Endothelial cell of umbilical vein (primary cell): ENCODE measurements at regions not wholly inside any gene's neighbourhood (a gene's known extent, or its start where the extent isn't known, plus 50 kb on each side); places are given as distances from the start of the nearest gene placed in this dataset.
"Not testable (repeated sequence)": the region's sequence is repeated elsewhere in the genome, so short reads cannot be mapped to it uniquely, and the experiment has no call there.

ENCODE experiments used
- CTCF ChIP-seq, 2 donors: IDR thresholded peaks; 1 replicate in 1 of 2; 2 replicates in 1 of 2; pipeline ENCODE4 v1.5.1; 2011; ENCODE audit warnings: low read length in 2 of 2, mild to moderate bottlenecking in 2 of 2, moderate library complexity in 2 of 2, control low read depth in 1 of 2, inconsistent platforms in 1 of 2, low read depth in 1 of 2; ENCODE audit not compliant: insufficient read depth in 1 of 2; ENCODE audit errors: extremely low read depth in 1 of 2
- EZH2 ChIP-seq: IDR thresholded peaks from 2 replicates; pipeline ENCODE4 v1.6.1; 2012; ENCODE audit warnings: borderline replicate concordance, low read depth, mild to moderate bottlenecking, moderate library complexity, low read length, inconsistent platforms; ENCODE audit not compliant: severe bottlenecking
- FOS ChIP-seq: IDR thresholded peaks from 2 replicates; pipeline ENCODE4 v1.6.1; 2011; ENCODE audit warnings: mild to moderate bottlenecking, low read length, moderate library complexity, borderline replicate concordance; ENCODE audit not compliant: insufficient read depth
- GATA2 ChIP-seq: IDR thresholded peaks from 2 replicates; pipeline ENCODE4 v1.7.0; 2011; ENCODE audit warnings: low read depth, mild to moderate bottlenecking, moderate library complexity, mixed read lengths, low read length; ENCODE audit not compliant: insufficient read length, insufficient read depth
- JUN ChIP-seq: IDR thresholded peaks from 2 replicates; pipeline ENCODE4 v1.6.1; 2011; ENCODE audit warnings: borderline replicate concordance, low read depth; ENCODE audit not compliant: insufficient read length, insufficient read depth
- MAX ChIP-seq: IDR thresholded peaks from 2 replicates; pipeline ENCODE4 v1.6.1; 2011; ENCODE audit not compliant: insufficient read depth, insufficient read length
- MYC ChIP-seq: IDR thresholded peaks from one replicate; pipeline ENCODE4 v1.6.1; 2011; ENCODE audit warnings: mild to moderate bottlenecking, low read depth, low read length
- POLR2A ChIP-seq: IDR thresholded peaks from 2 replicates; pipeline ENCODE4 v1.6.1; 2012; ENCODE audit warnings: low read depth, mild to moderate bottlenecking, control low read depth, low read length
- POLR2AphosphoS5 ChIP-seq: IDR thresholded peaks from 2 replicates; pipeline ENCODE4 v1.6.1; 2012; ENCODE audit warnings: low read depth, mild to moderate bottlenecking, control low read depth, low read length, moderate library complexity; ENCODE audit not compliant: insufficient read depth

DNA sequence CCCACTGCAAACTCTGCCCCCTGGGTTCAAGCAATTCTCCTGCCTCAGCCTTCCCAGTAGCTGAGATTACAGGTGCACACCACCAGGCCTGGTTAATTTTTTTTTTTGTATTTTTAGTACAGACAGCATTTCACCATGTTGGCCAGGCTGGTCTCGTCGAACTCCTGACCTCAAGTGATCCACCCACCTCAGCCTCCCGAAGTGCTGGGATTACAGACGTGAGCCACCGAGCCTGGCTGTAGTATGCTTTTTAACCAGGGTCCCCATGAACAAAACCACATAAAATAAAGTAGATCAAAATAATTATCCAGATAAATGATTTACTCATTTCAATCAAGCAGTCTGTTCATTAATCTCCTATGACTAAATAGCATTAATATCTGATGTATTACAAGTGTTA is 2144.0 kb downstream of the TP53TG3F start:
- not testable (repeated sequence) for TF ChIP-seq CTCF (IDR thresholded peaks at IDR 0.05; ENCODE audit: extremely low read depth in 1 of 2, insufficient read depth in 1 of 2, low read depth in 1 of 2, low read length in 2 of 2); EZH2; POLR2A; GATA2; MAX; POLR2AphosphoS5; FOS; JUN; MYC
